Urothelium cell line (cell line): ENCODE measurements at regions not wholly inside any gene's neighbourhood (a gene's known extent, or its start where the extent isn't known, plus 50 kb on each side); places are given as distances from the start of the nearest gene placed in this dataset.
A peak's percentile ranks its signal among the peaks of the same experiment; 100 is the strongest.
"Not testable (repeated sequence)": the region's sequence is repeated elsewhere in the genome, so short reads cannot be mapped to it uniquely, and the experiment has no call there.

Experiments
- DNase-seq: peaks from one replicate; pipeline ENCODE4 v3.0.0; 2011; ENCODE audit warnings: low spot score, mixed read lengths
- FAIRE-seq: peaks from 2 replicates; lab custom pipeline; 2011; peaks lifted over from hg19 to GRCh38; lab: Jason Lieb, UNC

GRCh38 chr1:221979444-221980032, 237.6 kb upstream of the DUSP10 start:
- DNase-seq = no peak
- FAIRE-seq = no peak

- FAIRE-seq, DNase-seq: not testable (repeated sequence)
These were observed 236.9 kb upstream of the DUSP10 start for GRCh38 chr1:221978631-221979334.

GRCh38 chr1:221973787-221974186, 231.9 kb upstream of the DUSP10 start:
- not testable (repeated sequence) for FAIRE-seq, DNase-seq

- no peak for FAIRE-seq
- DNase-seq = no peak
These were observed 230.7 kb upstream of the DUSP10 start for GRCh38 chr1:221972276-221973235.

GRCh38 chr1:221971035-221971434, 229.1 kb upstream of the DUSP10 start:
- not testable (repeated sequence) for DNase-seq, FAIRE-seq

GRCh38 chr1:221969298-221969858, 227.5 kb upstream of the DUSP10 start:
- not testable (repeated sequence) for DNase-seq, FAIRE-seq

- FAIRE-seq = not testable (repeated sequence)
These were observed 225.6 kb upstream of the DUSP10 start for GRCh38 chr1:221967538-221967937.

DNA sequence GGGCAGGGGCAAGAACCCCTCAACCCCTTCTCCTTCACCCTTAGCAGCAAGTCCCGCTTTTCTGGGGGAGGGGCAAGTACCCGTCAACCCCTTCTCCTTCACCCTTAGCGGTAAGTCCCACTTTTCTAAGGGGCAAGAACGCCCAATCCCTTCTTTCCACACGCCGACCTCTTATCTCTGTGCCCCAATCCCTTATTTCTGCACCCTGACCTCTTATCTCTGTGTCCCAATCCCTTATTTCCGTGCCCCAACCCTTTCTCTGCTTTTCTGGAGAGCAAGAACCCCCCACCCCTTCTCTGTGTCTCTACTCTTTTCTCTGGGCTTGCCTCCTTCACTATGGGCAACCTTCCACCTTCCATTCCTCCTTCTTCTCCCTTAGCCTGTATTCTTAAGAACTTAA, 225.0 kb upstream of the DUSP10 start:
- FAIRE-seq = not testable (repeated sequence)

More at GRCh38 chr1:221967538-221967937, 225.6 kb upstream of the DUSP10 start:
- not testable (repeated sequence) for DNase-seq

GRCh38 chr1:221965891-221966290, 224.0 kb upstream of the DUSP10 start:
- not testable (repeated sequence) for DNase-seq, FAIRE-seq

More for the DNA sequence above, 225.0 kb upstream of the DUSP10 start:
- DNase-seq = not testable (repeated sequence)

GRCh38 chr1:221965252-221965651, 223.4 kb upstream of the DUSP10 start:
- no peak for DNase-seq
- no peak for FAIRE-seq

DNA sequence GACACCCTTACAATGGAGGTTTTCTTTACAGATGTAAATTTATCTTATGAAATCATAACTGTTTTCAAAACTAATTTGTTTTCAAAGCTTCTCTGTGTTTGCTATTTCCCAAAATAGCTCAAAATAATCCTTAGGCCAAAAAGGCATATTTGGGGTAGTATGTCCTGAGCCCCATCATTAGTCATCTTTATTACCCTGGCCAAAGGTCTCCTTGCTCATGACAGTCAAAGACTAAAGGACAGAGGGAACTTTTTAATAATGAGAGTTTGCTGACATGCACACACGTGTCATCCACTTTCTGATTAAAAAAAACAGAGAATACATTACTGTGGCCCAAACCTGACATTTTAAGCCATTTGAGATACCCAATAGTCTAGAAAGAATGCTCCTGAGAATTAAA, 221.9 kb upstream of the DUSP10 start:
- FAIRE-seq (no peak), DNase-seq (no peak)

DNA sequence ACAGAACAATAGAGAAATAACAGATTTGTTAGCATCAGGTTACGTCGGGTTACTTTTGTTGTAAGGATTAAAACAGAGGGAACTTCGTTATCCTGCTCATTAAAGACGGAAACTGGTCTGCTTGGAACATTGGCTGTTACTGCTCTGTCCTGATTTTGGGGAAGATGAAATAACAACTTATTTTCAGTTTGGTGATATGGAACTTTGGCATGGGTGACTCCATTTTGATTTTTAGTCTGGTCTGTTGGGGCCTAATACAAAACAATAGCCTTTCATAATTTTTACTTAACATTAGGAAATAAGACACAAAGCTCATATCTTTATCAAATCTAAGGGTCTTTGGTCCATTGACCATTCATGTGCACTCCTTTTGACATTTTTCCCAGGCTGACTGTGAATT, 220.5 kb upstream of the DUSP10 start:
- DNase-seq = no peak
- FAIRE-seq = no peak

- FAIRE-seq (no peak), DNase-seq (peak; percentile 60)
These were observed 219.8 kb upstream of the DUSP10 start for GRCh38 chr1:221961532-221962292.

DNA sequence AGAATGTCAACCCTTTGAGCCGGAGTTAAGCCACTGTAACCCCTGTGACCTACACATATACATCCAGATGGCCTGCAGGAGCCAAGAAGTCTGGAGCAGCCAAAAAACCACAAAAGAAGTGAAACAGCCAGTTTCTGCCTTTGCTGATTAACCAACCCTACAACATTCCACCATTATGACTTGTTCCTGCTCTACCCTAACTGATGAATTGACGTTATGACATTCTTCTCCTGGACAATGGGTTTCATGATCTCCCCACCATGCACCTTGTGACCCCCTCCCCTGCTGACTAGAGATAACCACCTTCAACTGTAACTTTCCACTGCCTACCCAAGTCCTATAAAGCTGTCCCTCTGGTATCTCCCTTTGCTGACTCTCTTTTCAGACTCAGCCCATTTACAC, 216.3 kb upstream of the DUSP10 start:
- peak; percentile 16 for DNase-seq
- FAIRE-seq = not testable (repeated sequence)

DNA sequence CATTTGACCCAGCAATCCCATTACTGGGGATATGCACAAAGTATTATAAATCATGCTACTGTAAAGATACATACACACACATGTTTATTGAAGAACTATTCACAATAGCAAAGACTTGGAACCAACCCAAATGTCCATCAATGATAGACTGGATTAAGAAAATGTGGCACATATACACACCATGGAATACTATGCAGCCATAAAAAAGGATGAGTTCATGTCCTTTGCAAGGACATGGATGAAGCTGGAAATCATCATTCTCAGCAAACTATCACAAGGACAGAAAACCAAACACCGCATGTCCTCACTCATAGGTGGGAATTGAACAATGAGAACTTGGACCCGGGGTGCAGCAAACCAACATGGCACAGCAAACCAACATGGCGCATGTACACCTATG, 215.5 kb upstream of the DUSP10 start:
- not testable (repeated sequence) for FAIRE-seq, DNase-seq

DNA sequence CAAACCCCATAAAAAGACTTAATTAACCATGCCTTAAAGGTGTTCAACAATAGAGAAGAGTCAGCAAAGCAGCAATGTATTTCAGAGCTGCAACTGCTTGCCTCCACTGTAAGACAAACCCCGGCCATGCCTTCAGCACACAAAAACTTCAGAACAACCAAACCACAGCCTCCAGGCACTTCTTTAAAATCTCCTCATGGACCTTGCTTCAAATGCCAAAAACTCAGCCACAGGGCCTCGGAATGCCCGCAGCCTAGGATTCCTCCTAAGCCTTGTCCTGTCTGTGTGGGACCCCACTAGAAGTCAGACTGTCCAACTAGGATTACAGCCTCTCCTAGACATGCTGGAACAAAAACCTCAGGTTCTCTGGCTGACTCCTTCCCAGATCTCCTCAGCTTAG, 208.1 kb upstream of the DUSP10 start:
- FAIRE-seq = no peak

DNA sequence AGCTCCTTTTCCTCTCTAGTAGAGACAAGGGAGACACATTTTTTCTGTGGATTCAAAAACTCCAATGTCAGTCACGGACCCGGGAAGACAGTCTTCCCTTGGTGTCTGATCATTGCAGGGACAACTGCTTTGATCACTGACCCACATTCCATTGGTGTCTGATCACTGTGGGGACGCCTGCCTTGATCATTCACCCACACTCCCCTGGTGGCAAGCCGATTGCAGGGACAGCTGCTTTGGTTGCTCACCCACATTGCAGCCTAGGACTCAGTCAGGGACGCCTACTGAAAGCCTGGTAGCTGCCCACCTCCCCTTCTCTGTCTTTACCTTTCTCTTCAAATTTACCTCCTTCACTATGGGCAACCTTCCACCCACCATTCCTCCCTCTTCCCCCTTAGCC, 206.6 kb upstream of the DUSP10 start:
- FAIRE-seq = no peak

More for the DNA sequence above, 208.1 kb upstream of the DUSP10 start:
- DNase-seq = no peak

GRCh38 chr1:221947731-221948130, 205.8 kb upstream of the DUSP10 start:
- FAIRE-seq (no peak), DNase-seq (no peak)

More for the DNA sequence above, 206.6 kb upstream of the DUSP10 start:
- no peak for DNase-seq

GRCh38 chr1:221946768-221947167, 204.9 kb upstream of the DUSP10 start:
- DNase-seq = no peak

GRCh38 chr1:221945669-221946068, 203.8 kb upstream of the DUSP10 start:
- DNase-seq (no peak), FAIRE-seq (no peak)

More at GRCh38 chr1:221946768-221947167, 204.9 kb upstream of the DUSP10 start:
- no peak for FAIRE-seq
